Epithelial cell of proximal tubule (primary cell): ENCODE measurements at regions not wholly inside any gene's neighbourhood (a gene's known extent, or its start where the extent isn't known, plus 50 kb on each side); places are given as distances from the start of the nearest gene placed in this dataset.

ENCODE experiments used
- DNase-seq: peaks from one replicate; pipeline ENCODE4 v3.0.0-alpha.2; 2011; ENCODE audit warnings: low read depth
- H3K4me3 ChIP-seq: 2 replicates; pipeline ENCODE4 v1.5.1; 2011; ENCODE audit warnings: low read depth, mild to moderate bottlenecking, low read length
- CTCF ChIP-seq: conservative IDR thresholded peaks from 2 replicates; pipeline ENCODE4 v1.5.1; 2012; ENCODE audit warnings: low read depth, mild to moderate bottlenecking, low read length

GRCh38 chr6:122092366-122092765, 307.1 kb upstream of the HSF2 start:
- no peak for TF ChIP-seq CTCF
- H3K4me3 ChIP-seq, result no peak overlapping the region
- no peak for DNase-seq

GRCh38 chr6:122098201-122098678, 301.2 kb upstream of the HSF2 start:
- TF ChIP-seq CTCF, result no peak
- no peak for DNase-seq
- no peak overlapping the region for H3K4me3 ChIP-seq

- H3K4me3 ChIP-seq, result no peak overlapping the region
- TF ChIP-seq CTCF, result no peak
- DNase-seq, result no peak
These were observed 297.4 kb upstream of the HSF2 start for GRCh38 chr6:122102026-122102425.

- no peak overlapping the region for H3K4me3 ChIP-seq
- DNase-seq, result no peak
- TF ChIP-seq CTCF, result no peak
These were observed 292.1 kb upstream of the HSF2 start for GRCh38 chr6:122107256-122107852.

- no peak for TF ChIP-seq CTCF
These were observed 290.4 kb upstream of the HSF2 start for GRCh38 chr6:122109075-122109474.

GRCh38 chr6:122114717-122115116, 284.7 kb upstream of the HSF2 start:
- TF ChIP-seq CTCF, result no peak
- no peak for DNase-seq
- H3K4me3 ChIP-seq, result no peak overlapping the region

More at GRCh38 chr6:122109075-122109474, 290.4 kb upstream of the HSF2 start:
- DNase-seq, result no peak
- no peak overlapping the region for H3K4me3 ChIP-seq
